OCI-LY7 (cell line): ENCODE measurements at regions not wholly inside any gene's neighbourhood (a gene's known extent, or its start where the extent isn't known, plus 50 kb on each side); places are given as distances from the start of the nearest gene placed in this dataset.

Source experiments
- EZH2phosphoT487 ChIP-seq: fragments of 200-600 bp; sonication (generic); IDR thresholded peaks from 2 replicates; pipeline ENCODE4 v1.6.1; 2018; ENCODE audit warnings: low read depth, borderline replicate concordance, mild to moderate bottlenecking, mixed run types, antibody characterized with exemption, low read length, moderate library complexity, mixed read lengths
- TF ChIP-seq, protein P1 (sequence below): fragments of 200-600 bp; sonication (generic); conservative IDR thresholded peaks from 2 replicates; pipeline ENCODE4 v1.5.1; 2014; ENCODE audit warnings: mild to moderate bottlenecking, antibody characterized with exemption, low read length, moderate library complexity, mixed read lengths

- TF ChIP-seq, protein P1, sequence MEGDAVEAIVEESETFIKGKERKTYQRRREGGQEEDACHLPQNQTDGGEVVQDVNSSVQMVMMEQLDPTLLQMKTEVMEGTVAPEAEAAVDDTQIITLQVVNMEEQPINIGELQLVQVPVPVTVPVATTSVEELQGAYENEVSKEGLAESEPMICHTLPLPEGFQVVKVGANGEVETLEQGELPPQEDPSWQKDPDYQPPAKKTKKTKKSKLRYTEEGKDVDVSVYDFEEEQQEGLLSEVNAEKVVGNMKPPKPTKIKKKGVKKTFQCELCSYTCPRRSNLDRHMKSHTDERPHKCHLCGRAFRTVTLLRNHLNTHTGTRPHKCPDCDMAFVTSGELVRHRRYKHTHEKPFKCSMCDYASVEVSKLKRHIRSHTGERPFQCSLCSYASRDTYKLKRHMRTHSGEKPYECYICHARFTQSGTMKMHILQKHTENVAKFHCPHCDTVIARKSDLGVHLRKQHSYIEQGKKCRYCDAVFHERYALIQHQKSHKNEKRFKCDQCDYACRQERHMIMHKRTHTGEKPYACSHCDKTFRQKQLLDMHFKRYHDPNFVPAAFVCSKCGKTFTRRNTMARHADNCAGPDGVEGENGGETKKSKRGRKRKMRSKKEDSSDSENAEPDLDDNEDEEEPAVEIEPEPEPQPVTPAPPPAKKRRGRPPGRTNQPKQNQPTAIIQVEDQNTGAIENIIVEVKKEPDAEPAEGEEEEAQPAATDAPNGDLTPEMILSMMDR = no peak
- TF ChIP-seq EZH2phosphoT487 = no peak
Measured at GRCh38 chr6:112739766-112740165, 392.6 kb downstream of the RFPL4B start.
